Ovary (tissue), 3 donors: ENCODE measurements at regions not wholly inside any gene's neighbourhood (a gene's known extent, or its start where the extent isn't known, plus 50 kb on each side); places are given as distances from the start of the nearest gene placed in this dataset.

Experiments used
- CTCF ChIP-seq, 3 donors: fragments of 450-650 bp in 2 of 3; fragments of 200-600 bp in 1 of 3; IDR thresholded peaks; one replicate each; pipeline versions ENCODE4 v1.5.1 to v1.8.0; 2016 to 2022; ENCODE audit warnings: antibody characterized with exemption in 3 of 3, mild to moderate bottlenecking in 1 of 3
- EP300 ChIP-seq: sonication (generic); formaldehyde crosslinking; IDR thresholded peaks from one replicate; pipeline ENCODE4 v1.6.1; 2017; ENCODE audit warnings: antibody characterized with exemption
- POLR2A ChIP-seq: fragments of 450-650 bp; IDR thresholded peaks from one replicate; pipeline ENCODE4 v1.6.1; 2017; ENCODE audit warnings: antibody characterized with exemption, mild to moderate bottlenecking, moderate library complexity
- donor health status: DM: no; HTN: no; CAD: no.

GRCh38 chr4:124104101-124104500 is 608.4 kb downstream of the ANKRD50 start:
- TF ChIP-seq CTCF (IDR thresholded peaks at IDR 0.05) (no peak), POLR2A (no peak), EP300 (no peak)
